ENCODE measurements at regions not wholly inside any gene's neighbourhood (a gene's known extent, or its start where the extent isn't known, plus 50 kb on each side); places are given as distances from the start of the nearest gene placed in this dataset.
"Not testable (repeated sequence)": the region's sequence is repeated elsewhere in the genome, so short reads cannot be mapped to it uniquely, and the experiment has no call there.

DNA sequence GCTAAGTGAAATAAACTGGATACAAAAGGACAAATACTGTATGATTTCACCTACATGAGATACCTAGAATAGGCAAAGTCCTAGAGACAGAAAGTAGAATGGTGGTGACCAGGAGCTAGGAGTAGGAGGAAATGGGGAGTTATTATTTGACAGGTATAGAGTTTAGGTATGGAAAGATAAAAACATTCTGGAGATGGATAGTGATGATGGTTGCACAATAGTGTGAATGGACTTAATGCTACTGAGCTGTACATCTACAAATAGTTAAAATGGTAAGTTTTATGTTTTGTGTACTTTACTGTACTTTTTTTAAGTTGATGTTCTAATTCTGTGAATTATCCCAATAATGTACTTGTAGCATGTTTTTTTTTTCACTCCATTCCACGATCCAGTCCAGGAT, 59.5 kb upstream of the RALGPS2 start:
- ATAC-seq = no peak
- TF ChIP-seq, protein P1, sequence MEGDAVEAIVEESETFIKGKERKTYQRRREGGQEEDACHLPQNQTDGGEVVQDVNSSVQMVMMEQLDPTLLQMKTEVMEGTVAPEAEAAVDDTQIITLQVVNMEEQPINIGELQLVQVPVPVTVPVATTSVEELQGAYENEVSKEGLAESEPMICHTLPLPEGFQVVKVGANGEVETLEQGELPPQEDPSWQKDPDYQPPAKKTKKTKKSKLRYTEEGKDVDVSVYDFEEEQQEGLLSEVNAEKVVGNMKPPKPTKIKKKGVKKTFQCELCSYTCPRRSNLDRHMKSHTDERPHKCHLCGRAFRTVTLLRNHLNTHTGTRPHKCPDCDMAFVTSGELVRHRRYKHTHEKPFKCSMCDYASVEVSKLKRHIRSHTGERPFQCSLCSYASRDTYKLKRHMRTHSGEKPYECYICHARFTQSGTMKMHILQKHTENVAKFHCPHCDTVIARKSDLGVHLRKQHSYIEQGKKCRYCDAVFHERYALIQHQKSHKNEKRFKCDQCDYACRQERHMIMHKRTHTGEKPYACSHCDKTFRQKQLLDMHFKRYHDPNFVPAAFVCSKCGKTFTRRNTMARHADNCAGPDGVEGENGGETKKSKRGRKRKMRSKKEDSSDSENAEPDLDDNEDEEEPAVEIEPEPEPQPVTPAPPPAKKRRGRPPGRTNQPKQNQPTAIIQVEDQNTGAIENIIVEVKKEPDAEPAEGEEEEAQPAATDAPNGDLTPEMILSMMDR (IDR thresholded peaks at IDR 0.05) = no peak
- TF ChIP-seq EP300 (IDR thresholded peaks at IDR 0.05) (no peak), POLR2A (IDR thresholded peaks at IDR 0.05) (no peak), POLR2AphosphoS5 (IDR thresholded peaks at IDR 0.05) (no peak)
- Histone ChIP-seq H3K27ac (no peak overlapping the region), H3K27me3 (no peaks in the 10 kb centered on the region), H3K4me3 (no peak overlapping the region), H3K4me1 (no peaks in the 10 kb centered on the region), H3K36me3 (no peaks in the 10 kb centered on the region), H3K9me3 (no peaks in the 10 kb centered on the region)
- 82% methylated on average over 1 of the region's 1 CpG; no CpG with 5 or more reads in 1 of the 2 donors for WGBS, 2 donors (ENCODE audit: low coverage in 1 of 2)

GRCh38 chr1:178666891-178667290, 58.2 kb upstream of the RALGPS2 start:
- H3K27ac ChIP-seq, ATAC-seq, H3K27me3 ChIP-seq, H3K4me1 ChIP-seq, H3K36me3 ChIP-seq, H3K9me3 ChIP-seq, H3K4me3 ChIP-seq: not testable (repeated sequence)
- 83 to 84% methylated on average over 8 to 9 of the region's 9 CpGs for WGBS, 2 donors (ENCODE audit: low coverage in 1 of 2)

DNA sequence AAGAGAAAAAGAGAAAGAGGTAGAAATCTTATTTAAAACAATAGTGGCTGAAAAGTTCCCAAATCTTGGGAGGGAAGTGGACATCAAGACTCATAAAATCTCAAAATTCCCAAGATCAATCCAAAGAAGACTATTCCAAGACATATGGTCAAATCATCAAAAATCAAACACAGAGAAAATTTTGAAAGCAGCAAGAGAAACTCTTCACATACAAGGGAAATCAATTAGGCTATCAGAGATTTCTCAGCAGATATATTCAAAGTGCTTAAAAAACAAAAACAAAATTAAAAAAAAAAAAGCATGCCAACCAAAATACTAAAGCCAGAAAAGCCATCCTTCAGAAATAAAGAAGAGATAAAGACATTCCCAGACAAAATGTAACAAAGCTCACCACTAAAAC, 52.6 kb upstream of the RALGPS2 start:
- no peak for ATAC-seq
- H3K27ac ChIP-seq = no peak overlapping the region
- H3K9me3 ChIP-seq = peaks cover 0 to 17% (median 0%) of the 10 kb centered on the region in 3 donors

DNA sequence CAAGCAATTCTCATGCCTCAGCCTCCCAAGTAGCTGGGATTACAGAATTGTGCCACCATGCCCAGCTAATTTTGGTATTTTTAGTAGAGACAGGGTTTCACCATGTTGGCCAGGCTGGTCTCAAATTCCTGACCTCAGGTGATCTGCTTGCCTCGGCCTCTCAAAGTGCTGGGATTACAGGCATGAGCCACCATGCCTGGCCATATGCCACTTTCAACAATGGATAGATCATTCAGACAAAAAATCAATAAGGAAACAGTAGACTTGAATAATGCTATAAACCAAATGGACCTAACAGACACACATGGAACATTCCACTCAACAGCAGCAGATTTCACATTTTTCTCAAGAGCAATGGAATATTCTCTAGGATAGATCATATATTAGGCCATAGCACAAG, 50.5 kb upstream of the RALGPS2 start:
- no CpG with 5 or more reads among the region's 1 CpG for WGBS, 2 donors (ENCODE audit: low coverage in 1 of 2)
- not testable (repeated sequence) for H3K27ac ChIP-seq, ATAC-seq

More for the DNA sequence above, 52.6 kb upstream of the RALGPS2 start:
- H3K4me3 ChIP-seq = no peak overlapping the region
- H3K4me1 ChIP-seq = no peaks in the 10 kb centered on the region
- H3K36me3 ChIP-seq = no peaks in the 10 kb centered on the region
- TF ChIP-seq, protein P1 (IDR thresholded peaks at IDR 0.05) = no peak
- TF ChIP-seq POLR2AphosphoS5 (IDR thresholded peaks at IDR 0.05) = no peak
- no peaks in the 10 kb centered on the region for H3K27me3 ChIP-seq

More for the DNA sequence above, 50.5 kb upstream of the RALGPS2 start:
- not testable (repeated sequence) for H3K4me3 ChIP-seq, H3K4me1 ChIP-seq, H3K36me3 ChIP-seq, H3K27me3 ChIP-seq
- H3K9me3 ChIP-seq = peaks cover 0 to 17% (median 0%) of the 10 kb centered on the region in 3 donors

Measured in gastroesophageal sphincter (tissue), 4 donors.